ENCODE measurements at regions not wholly inside any gene's neighbourhood (a gene's known extent, or its start where the extent isn't known, plus 50 kb on each side); places are given as distances from the start of the nearest gene placed in this dataset.

DNA sequence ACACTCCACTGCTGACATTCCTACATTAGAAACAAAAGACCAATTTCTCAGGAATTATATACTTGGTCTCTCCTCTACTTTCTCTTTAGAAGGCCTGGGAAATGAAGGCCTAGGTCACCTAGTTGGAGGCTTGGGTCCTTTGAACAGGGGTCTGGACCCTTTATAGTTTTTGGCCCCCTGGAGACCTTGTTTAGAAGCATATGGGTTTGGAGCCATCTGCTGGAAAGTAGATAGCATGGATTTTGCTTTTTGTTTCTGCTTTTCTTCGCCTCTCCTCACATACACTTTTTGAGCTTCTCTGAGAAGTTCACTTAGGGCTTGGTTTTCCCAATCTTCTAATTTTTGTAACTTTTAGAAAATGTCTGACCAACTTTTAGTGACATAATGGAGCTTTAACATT is 67.1 kb upstream of the CDK20 start:
- TF ChIP-seq, protein P1, sequence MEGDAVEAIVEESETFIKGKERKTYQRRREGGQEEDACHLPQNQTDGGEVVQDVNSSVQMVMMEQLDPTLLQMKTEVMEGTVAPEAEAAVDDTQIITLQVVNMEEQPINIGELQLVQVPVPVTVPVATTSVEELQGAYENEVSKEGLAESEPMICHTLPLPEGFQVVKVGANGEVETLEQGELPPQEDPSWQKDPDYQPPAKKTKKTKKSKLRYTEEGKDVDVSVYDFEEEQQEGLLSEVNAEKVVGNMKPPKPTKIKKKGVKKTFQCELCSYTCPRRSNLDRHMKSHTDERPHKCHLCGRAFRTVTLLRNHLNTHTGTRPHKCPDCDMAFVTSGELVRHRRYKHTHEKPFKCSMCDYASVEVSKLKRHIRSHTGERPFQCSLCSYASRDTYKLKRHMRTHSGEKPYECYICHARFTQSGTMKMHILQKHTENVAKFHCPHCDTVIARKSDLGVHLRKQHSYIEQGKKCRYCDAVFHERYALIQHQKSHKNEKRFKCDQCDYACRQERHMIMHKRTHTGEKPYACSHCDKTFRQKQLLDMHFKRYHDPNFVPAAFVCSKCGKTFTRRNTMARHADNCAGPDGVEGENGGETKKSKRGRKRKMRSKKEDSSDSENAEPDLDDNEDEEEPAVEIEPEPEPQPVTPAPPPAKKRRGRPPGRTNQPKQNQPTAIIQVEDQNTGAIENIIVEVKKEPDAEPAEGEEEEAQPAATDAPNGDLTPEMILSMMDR (IDR thresholded peaks at IDR 0.05; ENCODE audit: insufficient read depth, low read depth, low read length, missing control alignments), result no peak
- DNase-seq (ENCODE audit: low read depth), result no peak
- H3K4me3 ChIP-seq (ENCODE audit: low read length), result no peak overlapping the region

DNA sequence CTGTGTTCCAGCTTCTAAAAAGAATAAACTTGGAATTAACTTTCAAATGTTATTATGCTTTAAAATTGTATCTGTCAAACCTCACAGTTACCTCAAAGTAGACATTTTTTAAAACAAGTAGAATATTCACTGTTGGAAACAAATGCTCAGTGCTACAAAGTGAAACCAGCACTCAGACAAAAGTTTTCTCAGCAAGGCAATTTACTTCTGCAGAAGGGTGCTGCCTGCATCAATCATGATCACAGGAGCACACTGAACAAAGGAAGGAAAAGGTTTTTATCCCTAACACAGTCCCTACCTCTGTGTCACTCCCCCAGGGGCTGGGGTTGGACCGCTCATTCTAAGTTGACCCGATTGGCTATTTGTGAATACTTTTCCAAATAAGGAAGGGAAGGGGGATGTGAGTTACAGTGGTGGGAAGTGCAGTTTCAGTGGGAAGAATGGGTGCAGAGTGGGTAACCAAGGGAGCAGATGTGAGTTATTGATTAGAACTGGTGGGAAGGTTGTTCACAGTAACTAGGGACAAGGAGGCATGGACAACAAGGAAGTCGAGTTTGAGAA is 63.0 kb upstream of the CDK20 start:
- no peak for DNase-seq (ENCODE audit: low read depth)
- TF ChIP-seq, protein P1 (IDR thresholded peaks at IDR 0.05; ENCODE audit: insufficient read depth, low read depth, low read length, missing control alignments), result no peak
- H3K4me3 ChIP-seq (ENCODE audit: low read length), result no peak overlapping the region

DNA sequence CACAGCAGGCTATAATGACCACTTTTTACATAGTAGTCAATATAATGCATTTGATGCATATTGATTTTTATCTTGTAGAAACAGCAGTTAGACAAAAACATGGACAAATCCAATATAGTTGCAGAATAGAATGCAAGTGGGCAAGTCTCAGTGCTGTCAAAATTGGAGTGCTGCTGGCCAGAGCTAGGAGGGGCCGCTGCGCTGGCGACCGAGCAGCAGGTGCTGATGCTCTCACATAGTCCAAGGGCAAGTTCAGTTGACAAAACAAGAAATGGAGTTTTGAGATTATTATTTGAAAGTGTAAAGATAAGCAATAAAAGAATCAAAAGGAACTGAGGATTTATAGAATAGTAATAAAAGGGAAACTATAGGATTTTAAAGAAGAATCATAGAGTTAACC is 60.6 kb upstream of the CDK20 start:
- H3K4me3 ChIP-seq (ENCODE audit: low read length), result no peak overlapping the region
- DNase-seq (ENCODE audit: low read depth), result no peak
- TF ChIP-seq, protein P1 (IDR thresholded peaks at IDR 0.05; ENCODE audit: insufficient read depth, low read depth, low read length, missing control alignments), result no peak

DNA sequence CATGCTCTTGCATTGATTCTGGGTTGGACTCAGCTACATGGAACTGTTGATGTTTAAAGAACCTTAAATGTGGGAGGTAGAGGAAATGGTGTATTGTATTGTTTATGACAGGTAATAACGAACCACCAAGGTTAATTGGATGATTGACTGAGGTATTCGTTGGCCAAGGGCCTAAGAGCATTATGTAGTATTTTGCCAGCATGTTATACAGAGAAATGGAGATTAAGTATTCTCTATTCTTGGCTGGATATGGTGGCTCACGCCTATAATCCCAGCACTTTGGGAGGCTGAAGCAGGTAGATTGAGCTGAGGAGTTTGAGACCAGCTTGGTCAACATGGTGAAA is 59.0 kb upstream of the CDK20 start:
- H3K4me3 ChIP-seq (ENCODE audit: low read length), result no peak overlapping the region
- TF ChIP-seq, protein P1 (IDR thresholded peaks at IDR 0.05; ENCODE audit: insufficient read depth, low read depth, low read length, missing control alignments), result no peak
- no peak for DNase-seq (ENCODE audit: low read depth)

DNA sequence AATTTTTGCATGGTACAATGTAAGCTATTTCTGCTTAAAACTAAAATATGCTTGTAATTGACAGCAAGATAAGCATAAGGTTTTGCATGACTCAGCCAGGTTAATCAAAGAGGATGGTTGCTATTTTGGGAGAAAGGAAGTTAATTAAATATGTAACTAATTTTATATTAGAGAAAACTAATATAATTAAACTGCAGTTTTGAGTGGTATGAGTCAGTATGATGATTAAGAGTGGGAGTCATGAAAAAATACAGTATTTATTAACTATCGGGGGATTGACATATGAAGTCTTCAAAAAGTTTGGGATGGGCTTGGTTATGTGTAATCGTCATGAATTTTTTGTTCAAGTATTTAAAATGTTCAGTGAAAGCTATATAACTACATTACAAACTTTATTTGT is 54.0 kb upstream of the CDK20 start:
- H3K4me3 ChIP-seq (ENCODE audit: low read length), result no peak overlapping the region
- TF ChIP-seq, protein P1 (IDR thresholded peaks at IDR 0.05; ENCODE audit: insufficient read depth, low read depth, low read length, missing control alignments), result no peak
- DNase-seq (ENCODE audit: low read depth), result no peak

DNA sequence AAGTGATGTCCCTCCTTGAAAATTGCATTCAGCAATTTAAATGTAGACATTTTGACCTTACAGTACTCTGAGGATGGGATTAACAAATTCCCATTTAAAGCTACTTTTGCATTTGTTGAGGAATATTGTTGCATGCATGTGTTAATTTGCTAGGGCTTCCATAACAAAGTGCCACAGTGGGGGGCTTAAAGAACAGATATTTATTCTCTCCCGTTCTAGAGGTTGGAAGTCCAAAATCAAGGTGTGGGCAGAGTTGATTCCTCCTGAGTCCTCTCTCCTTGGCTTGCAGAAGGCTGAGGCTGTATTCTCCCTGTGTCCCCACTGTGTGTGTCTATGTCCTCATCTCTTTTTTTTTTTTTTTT is 51.8 kb upstream of the CDK20 start:
- TF ChIP-seq, protein P1 (IDR thresholded peaks at IDR 0.05; ENCODE audit: insufficient read depth, low read depth, low read length, missing control alignments), result no peak
- H3K4me3 ChIP-seq (ENCODE audit: low read length), result no peak overlapping the region
- no peak for DNase-seq (ENCODE audit: low read depth)

DNA sequence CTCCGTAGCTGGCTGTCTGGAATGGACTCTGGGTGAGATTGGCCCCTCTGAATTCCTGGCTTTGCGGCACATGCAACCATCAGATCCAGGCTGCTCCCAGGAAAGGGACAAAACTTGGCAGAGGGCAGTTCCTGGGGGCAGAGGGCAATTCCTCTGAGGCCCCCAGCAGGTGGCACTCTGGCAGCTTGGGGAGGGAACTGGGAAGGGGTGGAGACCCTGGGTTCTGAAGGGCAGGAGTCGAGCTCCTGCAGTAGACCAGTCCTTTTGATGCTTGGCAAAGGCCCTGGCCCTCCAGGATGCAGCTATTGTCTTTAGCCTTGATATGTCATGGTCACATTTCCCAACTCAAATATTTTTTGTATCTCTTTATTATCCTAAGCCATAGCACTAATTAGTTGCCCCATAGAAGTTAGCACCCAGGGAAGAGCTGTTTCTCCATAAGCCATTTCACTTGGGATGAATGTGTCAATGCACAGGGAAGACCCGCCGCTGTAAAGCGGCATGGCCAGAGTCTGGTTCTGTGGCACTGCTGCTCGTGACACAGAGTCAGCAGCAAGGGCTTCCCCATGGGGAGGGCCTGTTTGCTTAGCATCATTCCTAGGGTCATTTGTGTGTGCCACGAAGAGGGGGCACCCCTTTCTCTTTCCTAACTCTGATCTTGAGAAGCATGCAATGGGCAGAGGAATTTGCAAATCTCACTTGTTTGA is 51.2 kb upstream of the CDK20 start:
- no peak for DNase-seq (ENCODE audit: low read depth)
- H3K4me3 ChIP-seq (ENCODE audit: low read length), result no peak overlapping the region
- TF ChIP-seq, protein P1 (IDR thresholded peaks at IDR 0.05; ENCODE audit: insufficient read depth, low read depth, low read length, missing control alignments), result no peak
